GM13976 (cell line): ENCODE measurements at regions not wholly inside any gene's neighbourhood (a gene's known extent, or its start where the extent isn't known, plus 50 kb on each side); places are given as distances from the start of the nearest gene placed in this dataset.

Experiments used
- DNase-seq: peaks from one replicate; pipeline ENCODE4 v3.0.0; 2012; ENCODE audit warnings: low spot score
- in situ Hi-C: fragments of 300-500 bp; cut with MboI; formaldehyde crosslinking; loops from one replicate; pipeline ENCODE4 v1.12.0; 2022; ENCODE audit warnings: low sequenced_read_pairs, mixed read lengths, inconsistent platforms; ENCODE audit not compliant: unreplicated experiment
- TF ChIP-seq, protein P1 (sequence below): IDR thresholded peaks from 2 replicates; pipeline ENCODE4 v1.5.1; 2012; ENCODE audit warnings: borderline replicate concordance, mild to moderate bottlenecking; ENCODE audit not compliant: insufficient read depth; ENCODE audit errors: extremely low read depth, missing control alignments, control extremely low read depth

DNA sequence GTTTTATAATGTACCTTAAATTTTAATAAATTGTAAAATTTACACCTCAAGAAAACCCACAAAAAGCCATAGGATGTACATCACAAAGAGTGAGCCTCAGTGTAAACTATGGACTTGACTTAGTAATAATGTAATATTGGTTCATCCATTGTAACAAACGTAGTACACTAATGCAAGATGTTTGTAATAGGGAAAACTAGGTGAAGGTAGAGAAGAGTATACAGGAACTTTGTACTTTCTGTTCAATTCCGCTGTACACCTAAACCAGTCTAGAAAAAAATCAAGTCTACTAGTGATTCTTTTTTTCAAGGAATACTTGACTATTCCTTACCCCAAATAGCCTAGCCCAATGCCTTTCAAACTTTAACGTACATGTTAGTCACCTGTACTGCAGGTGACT lies 222.3 kb upstream of the FGGY start:
- TF ChIP-seq, protein P1, sequence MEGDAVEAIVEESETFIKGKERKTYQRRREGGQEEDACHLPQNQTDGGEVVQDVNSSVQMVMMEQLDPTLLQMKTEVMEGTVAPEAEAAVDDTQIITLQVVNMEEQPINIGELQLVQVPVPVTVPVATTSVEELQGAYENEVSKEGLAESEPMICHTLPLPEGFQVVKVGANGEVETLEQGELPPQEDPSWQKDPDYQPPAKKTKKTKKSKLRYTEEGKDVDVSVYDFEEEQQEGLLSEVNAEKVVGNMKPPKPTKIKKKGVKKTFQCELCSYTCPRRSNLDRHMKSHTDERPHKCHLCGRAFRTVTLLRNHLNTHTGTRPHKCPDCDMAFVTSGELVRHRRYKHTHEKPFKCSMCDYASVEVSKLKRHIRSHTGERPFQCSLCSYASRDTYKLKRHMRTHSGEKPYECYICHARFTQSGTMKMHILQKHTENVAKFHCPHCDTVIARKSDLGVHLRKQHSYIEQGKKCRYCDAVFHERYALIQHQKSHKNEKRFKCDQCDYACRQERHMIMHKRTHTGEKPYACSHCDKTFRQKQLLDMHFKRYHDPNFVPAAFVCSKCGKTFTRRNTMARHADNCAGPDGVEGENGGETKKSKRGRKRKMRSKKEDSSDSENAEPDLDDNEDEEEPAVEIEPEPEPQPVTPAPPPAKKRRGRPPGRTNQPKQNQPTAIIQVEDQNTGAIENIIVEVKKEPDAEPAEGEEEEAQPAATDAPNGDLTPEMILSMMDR = no peak
- DNase-seq = no peak
- in situ Hi-C loops = no loop called here

DNA sequence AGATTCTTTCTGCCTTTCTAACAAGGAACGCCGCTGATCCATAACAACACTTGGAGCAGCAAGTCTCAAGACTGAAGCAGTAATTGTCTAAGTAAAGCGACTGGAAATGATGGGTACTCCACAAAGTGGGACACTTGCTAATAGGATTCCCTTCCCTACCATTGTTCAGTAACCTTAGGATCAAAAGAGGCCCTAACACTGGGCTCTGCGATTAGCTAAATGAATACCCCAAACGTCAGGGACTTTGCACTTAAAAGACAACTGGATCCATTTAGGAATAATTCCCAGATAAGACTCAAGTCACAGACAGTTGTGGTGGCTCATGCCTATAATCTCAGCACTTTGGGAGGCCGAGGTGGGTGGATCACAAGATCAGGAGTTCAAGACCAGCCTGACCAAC lies 221.9 kb upstream of the FGGY start:
- in situ Hi-C loops = no loop called here
- TF ChIP-seq, protein P1 = no peak
- DNase-seq = no peak

DNA sequence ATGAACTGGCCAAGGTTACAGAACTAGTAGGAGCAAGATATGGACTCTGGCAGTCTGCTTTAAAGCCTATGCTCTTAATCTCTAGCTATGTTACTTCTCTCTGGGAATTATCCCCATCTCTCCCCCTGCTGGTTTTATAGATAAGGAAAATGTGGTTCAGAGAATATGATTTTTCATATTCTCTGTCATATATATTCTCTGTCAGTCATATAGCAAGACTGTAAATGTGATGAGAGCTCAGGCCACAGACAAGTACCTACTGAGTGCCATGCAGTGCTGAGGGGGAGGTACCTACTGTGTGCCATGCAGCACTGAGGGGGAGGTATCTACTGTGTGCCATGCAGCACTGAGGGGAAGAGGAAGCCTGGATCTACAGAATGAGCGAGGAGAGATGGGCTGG lies 220.3 kb upstream of the FGGY start:
- no peak for DNase-seq
- in situ Hi-C loops = no loop called here
- TF ChIP-seq, protein P1 = no peak

DNA sequence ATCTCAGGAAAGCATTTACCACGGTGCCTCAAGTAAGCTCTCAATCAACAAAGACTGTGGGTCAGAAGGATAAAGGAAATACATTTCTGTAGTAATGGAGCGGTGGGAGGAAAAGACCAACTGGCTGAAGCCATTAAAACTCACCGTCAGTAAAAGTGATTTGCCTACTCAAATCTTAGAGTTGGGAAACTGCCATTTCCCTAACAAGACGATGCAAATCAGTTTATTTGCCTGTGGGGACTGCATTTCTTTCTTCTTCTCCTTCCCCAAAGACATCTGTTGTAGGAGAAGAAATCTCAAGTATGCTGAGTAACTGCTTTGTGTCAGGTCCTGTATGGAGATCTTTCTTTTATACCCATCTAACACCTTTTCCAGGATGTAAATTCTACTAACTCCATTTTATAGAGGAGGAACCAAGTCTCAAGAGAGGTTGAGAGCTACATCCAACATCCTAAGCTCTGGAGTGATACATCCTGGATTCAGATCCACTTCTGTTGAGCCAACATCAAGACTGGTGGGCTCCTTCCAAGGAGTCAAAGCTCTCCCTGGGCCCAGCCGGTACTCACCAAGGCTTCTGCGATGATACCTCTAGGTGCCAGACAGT lies 219.3 kb upstream of the FGGY start:
- in situ Hi-C loops = no loop called here
- DNase-seq = no peak
- TF ChIP-seq, protein P1 = no peak

DNA sequence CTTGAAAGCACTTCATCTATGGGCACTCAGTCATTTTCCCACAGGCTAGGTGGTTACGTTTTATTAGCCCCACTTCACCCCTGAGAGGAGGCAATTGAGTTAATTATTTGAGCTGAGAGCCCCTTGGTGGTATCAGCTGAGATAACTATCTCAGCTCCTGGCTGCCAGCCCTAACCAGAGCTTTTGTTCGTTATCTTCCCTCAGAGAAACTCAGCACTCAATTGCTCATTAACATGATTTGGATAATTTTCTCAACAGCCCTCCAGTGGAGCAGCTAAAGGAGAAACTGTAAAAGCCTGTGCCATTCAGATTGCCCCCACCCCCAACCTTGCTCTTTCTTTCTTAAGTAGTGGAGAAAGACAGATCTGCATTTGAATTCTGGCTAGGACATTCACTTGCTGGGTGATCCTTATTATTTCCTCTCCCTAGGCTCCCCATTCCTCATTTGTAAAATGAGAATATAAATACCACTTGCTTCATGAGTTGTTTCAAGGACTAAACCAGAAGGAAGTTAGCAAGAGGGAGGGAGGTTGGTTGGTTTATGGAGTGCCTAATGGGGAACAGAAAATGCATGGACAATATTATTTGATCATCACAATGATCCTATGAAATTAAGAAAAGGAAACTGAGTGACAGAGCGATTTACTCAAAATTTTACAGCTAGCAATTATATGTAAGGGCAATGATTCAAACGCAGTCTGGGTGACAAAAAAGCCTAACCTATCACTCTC lies 218.7 kb upstream of the FGGY start:
- in situ Hi-C loops = no loop called here
- TF ChIP-seq, protein P1 = no peak
- DNase-seq = no peak

DNA sequence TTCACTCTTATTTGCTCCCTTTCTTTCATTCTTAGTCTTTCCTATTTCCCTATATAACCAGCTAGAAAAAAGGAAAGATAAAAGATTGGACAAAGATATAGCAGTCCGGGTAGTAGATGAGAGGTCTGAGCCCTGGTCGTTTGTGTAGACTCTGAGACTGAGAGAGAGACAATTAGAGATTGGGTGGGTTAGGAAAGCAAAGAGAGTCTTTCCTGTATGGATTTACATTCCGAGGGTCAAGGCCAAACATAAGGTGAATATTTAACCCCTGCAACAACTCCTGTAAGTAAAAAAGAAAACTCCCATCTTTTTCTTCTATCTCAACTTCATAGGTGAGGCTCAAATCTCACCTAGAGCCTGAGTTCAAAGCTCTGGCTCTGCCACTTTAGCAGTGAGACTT lies 218.0 kb upstream of the FGGY start:
- TF ChIP-seq, protein P1 = no peak

More for the DNA sequence above, 218.0 kb upstream of the FGGY start:
- in situ Hi-C loops = no loop called here
- no peak for DNase-seq
